ENCODE measurements at regions not wholly inside any gene's neighbourhood (a gene's known extent, or its start where the extent isn't known, plus 50 kb on each side); places are given as distances from the start of the nearest gene placed in this dataset.
"Not testable (repeated sequence)": the region's sequence is repeated elsewhere in the genome, so short reads cannot be mapped to it uniquely, and the experiment has no call there.

DNA sequence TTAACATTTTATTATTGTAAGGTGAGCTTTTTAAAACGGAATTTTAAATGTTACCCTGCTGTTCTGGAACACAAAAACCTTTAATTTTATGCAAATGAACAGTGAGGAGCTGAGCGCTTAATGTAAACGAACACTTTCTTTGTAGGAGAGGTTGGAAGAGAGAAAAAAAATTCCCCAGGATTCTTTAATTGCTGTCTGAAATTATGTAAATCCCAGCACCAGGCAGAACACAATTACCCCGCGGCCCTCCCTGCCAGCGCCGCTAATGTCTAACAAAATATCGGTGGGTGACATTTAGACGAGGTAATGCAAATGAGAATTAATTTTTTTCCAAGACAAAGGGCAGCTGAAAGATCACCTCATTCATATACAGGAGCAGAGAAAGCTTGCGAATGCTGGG is 143.4 kb upstream of the MVB12B start:
- in situ Hi-C loops (cut with HindIII; ENCODE audit: low sequenced_read_pairs) = no loop called here
- DNase-seq (ENCODE audit: low read depth, low spot score) = no peak
- no peak overlapping the region for H3K4me3 ChIP-seq (ENCODE audit: low read depth, low read length)
- TF ChIP-seq, protein P1, sequence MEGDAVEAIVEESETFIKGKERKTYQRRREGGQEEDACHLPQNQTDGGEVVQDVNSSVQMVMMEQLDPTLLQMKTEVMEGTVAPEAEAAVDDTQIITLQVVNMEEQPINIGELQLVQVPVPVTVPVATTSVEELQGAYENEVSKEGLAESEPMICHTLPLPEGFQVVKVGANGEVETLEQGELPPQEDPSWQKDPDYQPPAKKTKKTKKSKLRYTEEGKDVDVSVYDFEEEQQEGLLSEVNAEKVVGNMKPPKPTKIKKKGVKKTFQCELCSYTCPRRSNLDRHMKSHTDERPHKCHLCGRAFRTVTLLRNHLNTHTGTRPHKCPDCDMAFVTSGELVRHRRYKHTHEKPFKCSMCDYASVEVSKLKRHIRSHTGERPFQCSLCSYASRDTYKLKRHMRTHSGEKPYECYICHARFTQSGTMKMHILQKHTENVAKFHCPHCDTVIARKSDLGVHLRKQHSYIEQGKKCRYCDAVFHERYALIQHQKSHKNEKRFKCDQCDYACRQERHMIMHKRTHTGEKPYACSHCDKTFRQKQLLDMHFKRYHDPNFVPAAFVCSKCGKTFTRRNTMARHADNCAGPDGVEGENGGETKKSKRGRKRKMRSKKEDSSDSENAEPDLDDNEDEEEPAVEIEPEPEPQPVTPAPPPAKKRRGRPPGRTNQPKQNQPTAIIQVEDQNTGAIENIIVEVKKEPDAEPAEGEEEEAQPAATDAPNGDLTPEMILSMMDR (IDR thresholded peaks at IDR 0.05; ENCODE audit: low read depth, low read length) = no peak

DNA sequence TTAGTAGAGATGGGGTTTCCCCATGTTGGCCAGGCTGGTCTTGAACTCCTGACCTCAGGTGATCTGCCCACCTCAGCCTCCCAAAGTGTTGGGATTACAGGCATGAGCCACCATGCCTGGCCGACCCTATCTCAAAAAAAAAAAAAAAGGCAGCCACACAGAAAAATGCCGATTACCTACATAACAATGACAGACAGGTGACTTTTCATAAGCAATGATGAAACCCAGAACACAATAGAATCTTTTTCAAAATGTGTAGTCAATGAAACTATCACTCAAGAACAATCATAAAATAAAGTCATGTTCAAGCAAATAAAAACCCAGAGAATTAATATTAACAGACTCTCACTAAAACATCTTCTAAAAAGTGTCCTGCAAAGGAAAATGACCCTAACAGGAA is 135.6 kb upstream of the MVB12B start:
- H3K4me3 ChIP-seq (ENCODE audit: low read depth, low read length); DNase-seq (ENCODE audit: low read depth, low spot score); in situ Hi-C loops (cut with HindIII; ENCODE audit: low sequenced_read_pairs): not testable (repeated sequence)

DNA sequence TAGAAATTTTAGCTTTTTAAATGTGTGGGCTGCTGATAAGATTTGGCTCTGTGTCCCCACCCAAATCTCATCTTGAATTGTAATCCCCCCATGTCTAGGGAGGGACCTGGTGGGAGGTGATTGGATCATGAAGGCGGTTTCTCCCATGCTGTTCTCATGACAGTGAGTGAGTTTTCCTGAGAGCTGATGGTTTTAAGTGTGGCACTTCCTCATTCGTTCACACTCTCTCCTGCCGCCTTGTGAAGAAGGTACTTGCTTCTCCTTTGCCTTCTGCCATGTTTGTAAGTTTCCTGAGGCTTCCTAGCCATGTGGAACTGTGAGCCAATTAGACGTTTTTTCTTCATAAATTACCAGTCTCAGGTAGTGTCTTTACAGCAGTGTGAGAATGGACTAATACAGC is 127.8 kb upstream of the MVB12B start:
- in situ Hi-C loops (cut with HindIII; ENCODE audit: low sequenced_read_pairs) = no loop called here
- TF ChIP-seq, protein P1 (IDR thresholded peaks at IDR 0.05; ENCODE audit: low read depth, low read length) = no peak
- no peak for DNase-seq (ENCODE audit: low read depth, low spot score)
- H3K4me3 ChIP-seq (ENCODE audit: low read depth, low read length) = no peak overlapping the region

DNA sequence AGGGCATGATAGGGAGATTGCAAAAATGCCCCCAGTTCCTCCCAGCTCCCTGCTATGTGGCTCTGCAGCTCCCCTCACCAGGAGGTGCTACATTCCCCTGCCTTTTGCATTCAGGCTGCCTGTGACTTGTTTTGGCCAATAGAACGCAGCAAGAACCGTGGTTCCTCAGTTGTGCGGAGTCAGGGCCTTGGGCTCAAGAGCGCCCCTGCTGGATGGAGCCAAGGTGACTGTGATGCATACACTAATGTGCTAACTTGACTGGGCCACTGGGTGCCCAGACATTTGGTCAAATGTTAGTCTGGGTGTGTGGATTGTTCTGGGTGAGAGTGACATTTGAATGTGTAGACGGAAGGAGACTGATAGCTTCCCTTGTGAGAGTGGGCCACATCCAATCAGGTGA is 123.3 kb upstream of the MVB12B start:
- in situ Hi-C loops (cut with HindIII; ENCODE audit: low sequenced_read_pairs) = no loop called here
- TF ChIP-seq, protein P1 (IDR thresholded peaks at IDR 0.05; ENCODE audit: low read depth, low read length) = no peak
- H3K4me3 ChIP-seq (ENCODE audit: low read depth, low read length) = no peak overlapping the region
- no peak for DNase-seq (ENCODE audit: low read depth, low spot score)

DNA sequence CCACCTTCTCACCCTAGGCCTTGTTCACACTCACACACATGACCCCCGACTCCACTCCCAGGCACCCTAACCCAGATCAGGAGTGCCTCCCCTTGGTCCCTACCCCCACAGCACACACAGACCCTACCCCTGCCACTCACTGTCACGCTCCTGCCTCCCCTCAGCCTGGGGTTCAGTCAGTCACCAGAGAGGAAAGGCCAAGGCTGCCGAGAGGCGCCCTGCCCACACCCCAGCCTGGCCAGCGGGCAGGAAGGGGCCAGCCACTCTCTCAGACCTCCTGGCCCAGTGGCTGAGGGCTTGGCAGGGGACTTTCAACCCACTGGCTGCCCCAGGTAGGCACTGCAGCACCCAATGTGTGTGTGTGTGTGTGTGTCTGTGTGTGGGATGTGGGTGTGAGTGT is 122.4 kb upstream of the MVB12B start:
- TF ChIP-seq, protein P1 (IDR thresholded peaks at IDR 0.05; ENCODE audit: low read depth, low read length) = no peak
- no peak for DNase-seq (ENCODE audit: low read depth, low spot score)
- no peak overlapping the region for H3K4me3 ChIP-seq (ENCODE audit: low read depth, low read length)
- in situ Hi-C loops (cut with HindIII; ENCODE audit: low sequenced_read_pairs) = no loop called here

DNA sequence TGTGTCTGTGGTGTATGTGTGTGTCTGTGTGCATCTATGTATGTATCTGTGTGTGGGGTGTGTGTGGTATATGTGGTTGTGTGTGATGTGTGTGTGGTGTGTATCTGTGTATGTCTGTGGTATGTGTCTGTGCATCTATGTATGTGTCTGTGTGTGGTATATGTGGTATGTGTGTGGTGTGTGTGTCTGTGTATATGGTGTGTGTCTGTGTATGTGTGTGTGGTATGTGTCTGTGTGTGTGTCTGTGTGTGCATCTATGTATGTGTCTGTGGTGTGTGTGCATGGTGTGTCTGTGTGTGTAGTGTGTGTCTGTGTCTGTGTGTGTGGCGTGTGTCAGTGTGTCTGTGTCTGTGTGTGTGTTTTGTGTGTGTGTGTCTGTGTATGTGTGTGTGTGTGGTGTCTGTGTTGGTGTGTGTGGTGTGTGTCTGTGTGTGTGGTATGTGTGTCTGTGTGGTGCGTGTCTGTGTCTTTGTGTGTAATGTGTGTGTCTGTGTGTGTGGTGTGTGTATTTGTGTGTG is 121.9 kb upstream of the MVB12B start:
- in situ Hi-C loops (cut with HindIII; ENCODE audit: low sequenced_read_pairs) = no loop called here
- DNase-seq (ENCODE audit: low read depth, low spot score) = no peak
- TF ChIP-seq, protein P1 (IDR thresholded peaks at IDR 0.05; ENCODE audit: low read depth, low read length) = no peak

DNA sequence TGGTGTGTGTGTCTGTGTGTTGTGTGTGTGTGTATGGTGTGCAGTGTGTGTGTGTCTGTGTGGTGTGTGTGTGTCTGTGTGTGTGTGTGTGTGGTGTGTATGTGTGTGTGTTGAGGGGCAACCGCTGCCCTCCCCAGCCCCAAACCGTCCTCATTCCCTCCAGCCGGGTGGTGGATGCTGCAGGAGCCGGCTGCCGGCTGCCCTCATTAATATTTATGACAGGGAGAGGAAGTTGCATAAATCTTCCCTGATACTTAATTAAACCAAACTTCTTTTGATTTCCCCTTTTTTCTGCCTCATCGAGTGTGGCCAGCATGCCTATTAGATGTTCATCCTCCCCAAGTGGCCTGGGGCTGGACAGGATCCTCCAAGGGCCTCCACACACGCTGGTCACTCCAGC is 121.4 kb upstream of the MVB12B start:
- in situ Hi-C loops (cut with HindIII; ENCODE audit: low sequenced_read_pairs) = no loop called here
- TF ChIP-seq, protein P1 (IDR thresholded peaks at IDR 0.05; ENCODE audit: low read depth, low read length) = no peak
- DNase-seq (ENCODE audit: low read depth, low spot score) = no peak
- H3K4me3 ChIP-seq (ENCODE audit: low read depth, low read length) = no peak overlapping the region

More for the DNA sequence above, 121.9 kb upstream of the MVB12B start:
- H3K4me3 ChIP-seq (ENCODE audit: low read depth, low read length) = no peak overlapping the region

Measured in astrocyte of the spinal cord (primary cell).